Thymus (tissue), 11 donors: ENCODE measurements at regions not wholly inside any gene's neighbourhood (a gene's known extent, or its start where the extent isn't known, plus 50 kb on each side); places are given as distances from the start of the nearest gene placed in this dataset.

Experiments used
- DNase-seq, 9 donors: peaks; one replicate each; pipeline ENCODE4 v3.0.0-alpha.2; 2013; ENCODE audit warnings: low spot score in 9 of 9, low read depth in 6 of 9, missing footprints in 1 of 9
- H3K27ac ChIP-seq, 2 donors: one replicate each; pipeline ENCODE4 v1.5.1; 2013; ENCODE audit warnings: control low read depth in 1 of 2, low read depth in 1 of 2, low read length in 1 of 2, mild to moderate bottlenecking in 1 of 2, moderate library complexity in 1 of 2
- H3K27me3 ChIP-seq, 2 donors: one replicate each; pipeline ENCODE4 v1.5.1; 2013; ENCODE audit warnings: low read length in 1 of 2; ENCODE audit not compliant: control insufficient read depth in 2 of 2, insufficient read depth in 1 of 2
- H3K36me3 ChIP-seq, 2 donors: one replicate each; pipeline ENCODE4 v1.5.1; 2013; ENCODE audit warnings: low read length in 1 of 2, mild to moderate bottlenecking in 1 of 2, moderate library complexity in 1 of 2; ENCODE audit not compliant: control insufficient read depth in 2 of 2, insufficient read depth in 2 of 2
- H3K4me1 ChIP-seq, 2 donors: one replicate each; pipeline ENCODE4 v1.5.1; 2013; ENCODE audit warnings: low read length in 2 of 2; ENCODE audit not compliant: control insufficient read depth in 2 of 2, insufficient read depth in 2 of 2
- H3K4me3 ChIP-seq, 2 donors: one replicate each; pipeline ENCODE4 v1.5.1; 2013; ENCODE audit warnings: low read length in 2 of 2, control low read depth in 1 of 2, mild to moderate bottlenecking in 1 of 2
- H3K9me3 ChIP-seq, 2 donors: one replicate each; pipeline ENCODE4 v1.5.1; 2013; ENCODE audit warnings: low read length in 1 of 2, mild to moderate bottlenecking in 1 of 2; ENCODE audit not compliant: control insufficient read depth in 2 of 2, insufficient read depth in 1 of 2
- WGBS: extraction: QIAGEN DNeasy Blood & Tissue Kit; methylation state at CpG from one replicate; pipeline ENCODE4 v1.1.7; 2013; 5-methylcytosine and 5-hydroxymethylcytosine counted together
- donor health status: healthy.

DNA sequence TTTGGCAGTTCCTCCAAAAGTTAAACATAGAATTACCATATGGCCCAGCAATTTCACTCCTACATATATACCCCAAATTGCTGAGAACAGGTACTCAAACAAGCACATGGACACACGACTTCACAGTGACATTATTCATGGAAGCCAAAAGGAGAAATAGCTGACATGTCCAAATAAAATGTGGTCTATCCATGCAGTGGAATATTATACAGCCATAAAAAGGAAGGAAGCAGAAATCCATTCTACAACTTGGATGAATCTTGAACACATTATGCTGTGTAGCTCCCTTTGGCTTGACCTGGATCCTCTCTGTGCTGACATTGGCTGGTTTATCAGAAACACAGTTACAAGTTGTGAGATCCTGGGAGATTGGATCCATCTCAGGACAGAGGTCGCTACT, 370.9 kb upstream of the EEF2KMT start:
- Histone ChIP-seq H3K9me3 (no peaks in the 10 kb centered on the region), H3K27me3 (no peaks in the 10 kb centered on the region), H3K36me3 (no peaks in the 10 kb centered on the region), H3K27ac (no peak overlapping the region), H3K4me3 (no peak overlapping the region), H3K4me1 (no peaks in the 10 kb centered on the region)
- 90% methylated on average over 2 of the region's 2 CpGs for WGBS
- DNase-seq: no peak

DNA sequence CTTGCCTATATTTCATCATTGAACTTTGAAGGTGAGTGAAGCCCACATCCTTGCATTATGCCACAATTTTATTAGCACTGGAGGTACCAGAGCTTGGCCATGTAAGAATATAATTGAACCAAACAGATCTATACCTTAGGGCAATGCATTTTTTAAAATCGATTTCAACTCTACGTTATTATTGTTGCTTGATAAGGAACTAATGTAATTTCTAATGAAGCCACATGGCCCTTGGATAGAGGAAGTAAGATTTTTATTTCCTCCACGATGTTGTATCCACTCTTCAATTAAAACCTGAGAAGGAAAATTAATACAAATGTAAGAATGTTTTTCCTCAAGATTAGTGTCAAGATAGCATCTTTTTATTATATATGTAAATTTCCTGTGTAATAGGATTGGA, 370.0 kb upstream of the EEF2KMT start:
- 93% methylated on average over 3 of the region's 3 CpGs for WGBS
- no peak for DNase-seq
- H3K9me3 ChIP-seq: no peaks in the 10 kb centered on the region
- no peaks in the 10 kb centered on the region for H3K36me3 ChIP-seq
- no peaks in the 10 kb centered on the region for H3K27me3 ChIP-seq
- no peak overlapping the region for H3K27ac ChIP-seq
- no peak overlapping the region for H3K4me3 ChIP-seq
- no peaks in the 10 kb centered on the region for H3K4me1 ChIP-seq

DNA sequence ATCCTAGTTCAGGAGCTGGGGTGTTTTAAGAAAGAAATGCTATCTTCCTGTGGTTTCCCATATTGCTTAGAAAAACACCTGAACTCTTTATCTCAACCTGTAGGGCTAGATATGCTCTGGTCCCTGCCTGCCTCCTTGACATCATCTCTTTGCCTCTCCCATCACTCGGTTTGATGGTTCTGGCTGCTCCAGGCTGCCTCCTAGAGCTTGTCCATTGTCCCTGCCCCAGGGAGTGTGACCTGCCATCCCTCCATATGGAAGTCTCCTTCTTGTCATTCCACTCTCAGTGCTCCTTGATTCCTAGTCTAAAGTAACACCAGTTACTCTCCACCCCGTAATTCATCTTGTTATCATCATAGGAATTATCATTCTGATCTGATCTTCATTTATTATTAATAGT, 369.0 kb upstream of the EEF2KMT start:
- H3K9me3 ChIP-seq: no peaks in the 10 kb centered on the region
- H3K27me3 ChIP-seq: no peaks in the 10 kb centered on the region
- 55% methylated on average over 2 of the region's 2 CpGs for WGBS
- H3K27ac ChIP-seq: no peak overlapping the region
- no peaks in the 10 kb centered on the region for H3K4me1 ChIP-seq
- no peaks in the 10 kb centered on the region for H3K36me3 ChIP-seq
- no peak for DNase-seq
- no peak overlapping the region for H3K4me3 ChIP-seq

DNA sequence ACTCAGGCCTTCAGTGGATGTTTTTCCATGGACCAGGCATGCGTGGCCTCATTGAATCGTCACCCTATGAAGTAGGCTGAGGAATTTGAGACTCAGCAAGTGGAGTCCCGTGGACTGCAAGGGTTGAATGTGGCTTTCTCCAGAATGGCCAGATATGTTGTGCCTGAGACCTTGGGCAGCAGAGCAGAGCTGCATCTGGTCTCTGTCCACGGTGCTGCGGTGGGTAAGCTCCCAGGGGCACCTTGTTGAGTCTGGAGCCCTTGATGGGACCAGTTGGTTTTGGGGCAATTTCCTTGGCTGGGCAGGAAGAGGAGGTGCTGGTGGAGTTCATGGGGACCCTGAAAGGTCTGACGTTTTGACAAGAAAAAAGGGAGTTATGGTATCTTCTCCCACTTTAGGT, 368.1 kb upstream of the EEF2KMT start:
- 89% methylated on average over 6 of the region's 6 CpGs for WGBS
- H3K9me3 ChIP-seq: no peaks in the 10 kb centered on the region
- no peaks in the 10 kb centered on the region for H3K4me1 ChIP-seq
- H3K4me3 ChIP-seq: no peak overlapping the region
- no peaks in the 10 kb centered on the region for H3K36me3 ChIP-seq
- H3K27me3 ChIP-seq: no peaks in the 10 kb centered on the region
- H3K27ac ChIP-seq: no peak overlapping the region
- DNase-seq: no peak

DNA sequence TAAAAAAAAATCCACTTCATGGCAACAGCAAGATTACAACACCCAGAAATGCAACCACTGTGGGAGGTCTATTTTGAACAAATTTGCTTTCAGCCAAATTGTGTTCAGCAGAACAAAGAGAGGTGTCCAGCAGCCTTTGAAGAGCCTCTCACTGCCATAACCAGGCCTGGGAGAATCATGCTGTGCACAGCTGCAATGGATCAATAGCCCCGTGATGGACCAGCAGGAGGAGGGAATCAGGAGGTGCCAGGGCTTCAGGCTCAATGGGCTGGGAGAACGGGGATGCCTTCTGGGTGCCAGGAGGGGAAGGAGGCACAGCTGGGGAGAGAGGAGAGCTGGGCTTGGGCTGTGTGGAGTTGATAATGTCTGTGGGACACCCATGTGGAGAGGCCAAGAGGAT, 366.2 kb upstream of the EEF2KMT start:
- 46% methylated on average over 2 of the region's 2 CpGs for WGBS
- no peaks in the 10 kb centered on the region for H3K9me3 ChIP-seq
- no peak overlapping the region for H3K27ac ChIP-seq
- no peak overlapping the region for H3K4me3 ChIP-seq
- H3K27me3 ChIP-seq: no peaks in the 10 kb centered on the region
- DNase-seq: no peak
- no peaks in the 10 kb centered on the region for H3K4me1 ChIP-seq
- no peaks in the 10 kb centered on the region for H3K36me3 ChIP-seq

DNA sequence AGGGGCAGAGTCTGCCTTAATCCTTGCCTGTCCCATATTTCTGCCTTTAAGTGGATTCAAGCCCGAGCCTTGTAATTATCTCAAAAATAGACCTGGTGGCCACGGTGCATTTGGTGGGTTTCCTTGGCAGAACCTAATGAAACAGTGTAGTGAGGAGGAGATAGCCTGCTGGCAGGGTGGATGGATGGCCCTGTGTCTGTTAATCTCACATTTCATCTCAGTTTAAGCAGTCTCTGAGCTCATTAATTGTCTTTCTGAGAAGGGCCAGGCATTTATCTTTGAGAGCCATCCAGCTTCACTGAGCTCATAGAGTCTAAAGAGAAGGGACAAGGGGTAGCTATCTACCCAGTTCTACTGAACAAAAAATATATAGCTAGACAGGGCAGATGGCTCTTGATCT, 364.0 kb upstream of the EEF2KMT start:
- Histone ChIP-seq H3K4me1 (no peaks in the 10 kb centered on the region), H3K27me3 (no peaks in the 10 kb centered on the region), H3K4me3 (no peak overlapping the region), H3K27ac (no peak overlapping the region), H3K36me3 (no peaks in the 10 kb centered on the region), H3K9me3 (no peaks in the 10 kb centered on the region)
- DNase-seq: no peak
- WGBS: 79% methylated on average over 2 of the region's 2 CpGs

DNA sequence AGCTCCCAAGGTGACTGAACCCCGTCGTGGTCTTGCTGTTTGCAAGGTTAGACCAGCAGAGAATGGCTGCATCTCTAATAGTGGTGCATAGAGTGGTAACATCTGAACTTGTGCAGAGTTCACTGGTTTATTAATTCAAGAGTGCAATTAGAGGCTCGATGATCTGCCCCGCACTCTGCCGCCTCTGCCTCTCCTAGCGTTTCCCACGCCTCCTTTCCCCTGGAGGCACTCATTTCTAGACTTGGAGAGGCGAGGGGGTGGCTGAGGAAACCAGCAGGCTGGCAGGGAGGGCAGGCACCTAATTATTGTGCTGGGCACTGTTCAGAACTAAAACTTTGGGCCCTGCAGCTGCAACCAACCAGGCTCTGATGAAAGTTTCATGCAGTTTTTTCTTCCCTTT, 363.5 kb upstream of the EEF2KMT start:
- 78% methylated on average over 8 of the region's 8 CpGs for WGBS
- no peaks in the 10 kb centered on the region for H3K9me3 ChIP-seq
- no peaks in the 10 kb centered on the region for H3K27me3 ChIP-seq
- no peaks in the 10 kb centered on the region for H3K36me3 ChIP-seq
- H3K27ac ChIP-seq: no peak overlapping the region
- H3K4me1 ChIP-seq: no peaks in the 10 kb centered on the region
- H3K4me3 ChIP-seq: no peak overlapping the region
- no peak for DNase-seq

DNA sequence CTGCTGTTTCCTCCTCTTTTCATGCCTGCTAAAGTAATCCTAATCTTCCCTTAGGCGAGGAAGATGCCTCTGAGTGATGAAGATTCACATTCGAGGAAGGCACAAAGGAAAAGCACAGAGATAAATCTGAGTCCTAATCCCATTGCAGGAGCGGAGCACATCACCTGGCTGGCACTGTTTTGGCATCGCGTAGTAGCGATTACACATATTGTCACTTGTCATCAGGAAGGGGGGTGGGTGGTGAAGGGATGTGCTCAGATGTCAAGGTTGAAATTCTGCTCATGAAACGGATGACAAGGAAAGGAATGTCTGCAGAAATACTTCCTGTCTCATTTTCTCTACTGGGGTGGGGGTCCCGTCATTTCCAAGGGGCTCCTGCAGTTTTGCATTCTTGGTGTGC, 363.1 kb upstream of the EEF2KMT start:
- H3K4me1 ChIP-seq: no peaks in the 10 kb centered on the region
- WGBS: 73% methylated on average over 8 of the region's 8 CpGs
- H3K36me3 ChIP-seq: no peaks in the 10 kb centered on the region
- no peaks in the 10 kb centered on the region for H3K27me3 ChIP-seq
- no peak for DNase-seq
- no peak overlapping the region for H3K27ac ChIP-seq
- H3K4me3 ChIP-seq: no peak overlapping the region
- no peaks in the 10 kb centered on the region for H3K9me3 ChIP-seq

DNA sequence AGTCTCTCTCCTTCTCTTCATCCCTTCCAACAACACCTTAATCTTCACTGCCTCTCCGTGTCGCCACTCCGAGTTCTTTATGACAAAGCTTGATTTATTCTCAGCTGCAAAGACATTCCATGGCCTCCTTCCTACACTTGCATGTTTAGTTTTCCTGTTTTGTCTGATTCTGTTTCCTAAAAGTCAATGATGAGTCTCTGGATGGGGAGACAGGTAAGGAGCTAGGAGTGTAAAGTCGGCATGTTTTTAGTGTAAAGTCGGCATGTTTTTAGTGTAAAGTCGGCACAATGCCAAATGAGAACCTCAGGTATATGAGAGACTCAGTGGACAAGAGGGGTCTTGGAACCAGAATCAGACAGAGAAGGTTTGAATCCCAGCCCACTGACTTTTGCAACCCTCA, 362.3 kb upstream of the EEF2KMT start:
- Histone ChIP-seq H3K4me3 (no peak overlapping the region), H3K4me1 (no peaks in the 10 kb centered on the region), H3K9me3 (no peaks in the 10 kb centered on the region), H3K27me3 (no peaks in the 10 kb centered on the region), H3K36me3 (no peaks in the 10 kb centered on the region), H3K27ac (no peak overlapping the region)
- 79% methylated on average over 6 of the region's 6 CpGs for WGBS
- no peak for DNase-seq

DNA sequence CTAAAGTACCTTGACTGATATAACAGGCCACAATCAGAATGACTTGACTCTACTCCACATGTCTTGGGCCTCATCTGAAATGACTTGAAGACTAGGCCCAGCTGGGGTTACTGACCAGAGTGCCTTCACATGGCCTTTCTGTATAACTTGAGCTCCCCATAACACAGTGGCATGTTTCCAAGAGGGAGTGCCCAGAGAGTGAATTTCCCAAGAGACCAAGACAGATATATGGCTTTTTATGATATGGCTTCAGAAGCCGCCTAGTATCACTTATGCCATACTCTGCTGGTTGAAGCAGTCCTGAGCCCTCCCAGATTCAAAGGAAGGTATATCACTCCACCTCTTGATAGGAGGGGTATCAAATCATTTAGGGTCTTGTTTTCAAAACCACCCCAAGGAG, 357.5 kb upstream of the EEF2KMT start:
- H3K36me3 ChIP-seq: no peaks in the 10 kb centered on the region
- H3K27ac ChIP-seq: no peak overlapping the region
- no peak for DNase-seq
- H3K27me3 ChIP-seq: no peaks in the 10 kb centered on the region
- no peak overlapping the region for H3K4me3 ChIP-seq
- WGBS: 100% methylated on average over 1 of the region's 1 CpG
- no peaks in the 10 kb centered on the region for H3K4me1 ChIP-seq
- H3K9me3 ChIP-seq: no peaks in the 10 kb centered on the region
